HG02943 (cell line): ENCODE measurements at regions not wholly inside any gene's neighbourhood (a gene's known extent, or its start where the extent isn't known, plus 50 kb on each side); places are given as distances from the start of the nearest gene placed in this dataset.
"Not testable (repeated sequence)": the region's sequence is repeated elsewhere in the genome, so short reads cannot be mapped to it uniquely, and the experiment has no call there.

Source experiments
- ATAC-seq: cut with Tn5 transposase; IDR thresholded peaks from one replicate; pipeline ENCODE4 v1.9.1; 2021; ENCODE audit warnings: mild to moderate bottlenecking, low read depth, moderate library complexity; ENCODE audit not compliant: unreplicated experiment

- peak; percentile 93 for ATAC-seq
Observed at GRCh38 chr9:33623658-33624586, 99.9 kb downstream of the ANKRD18B start.

GRCh38 chr9:33628318-33628717, 104.3 kb downstream of the ANKRD18B start:
- not testable (repeated sequence) for ATAC-seq

GRCh38 chr9:33628865-33629410, 104.9 kb downstream of the ANKRD18B start:
- no peak for ATAC-seq

- no peak for ATAC-seq
Observed at GRCh38 chr9:33633636-33634035, 109.6 kb downstream of the ANKRD18B start.

GRCh38 chr9:33637881-33638280, 113.8 kb downstream of the ANKRD18B start:
- no peak for ATAC-seq

- no peak for ATAC-seq
Observed at GRCh38 chr9:33638391-33638915, 114.4 kb downstream of the ANKRD18B start.

GRCh38 chr9:33645706-33646105, 121.7 kb downstream of the ANKRD18B start:
- no peak for ATAC-seq

- no peak for ATAC-seq
Observed at GRCh38 chr9:33649463-33649862, 125.4 kb downstream of the ANKRD18B start.

GRCh38 chr9:33651125-33651524, 127.1 kb downstream of the ANKRD18B start:
- no peak for ATAC-seq

- no peak for ATAC-seq
Observed at GRCh38 chr9:33659921-33660320, 135.4 kb upstream of the PRSS3 start.

- no peak for ATAC-seq
Observed at GRCh38 chr9:33660772-33661171, 134.6 kb upstream of the PRSS3 start.

GRCh38 chr9:33661176-33661575, 134.2 kb upstream of the PRSS3 start:
- ATAC-seq = no peak

- ATAC-seq = no peak
Observed at GRCh38 chr9:33662871-33663270, 132.5 kb upstream of the PRSS3 start.

- not testable (repeated sequence) for ATAC-seq
Observed at GRCh38 chr9:33676194-33676745, 119.1 kb upstream of the PRSS3 start.

- no peak for ATAC-seq
Observed at GRCh38 chr9:33676746-33677505, 118.4 kb upstream of the PRSS3 start.

- no peak for ATAC-seq
Observed at GRCh38 chr9:33677506-33677809, 117.9 kb upstream of the PRSS3 start.

- no peak for ATAC-seq
Observed at GRCh38 chr9:33677961-33678360, 117.4 kb upstream of the PRSS3 start.

GRCh38 chr9:33682551-33682950, 112.8 kb upstream of the PRSS3 start:
- no peak for ATAC-seq

- ATAC-seq = no peak
Observed at GRCh38 chr9:33684831-33685230, 110.5 kb upstream of the PRSS3 start.

GRCh38 chr9:33686942-33687341, 108.4 kb upstream of the PRSS3 start:
- ATAC-seq = no peak

GRCh38 chr9:33687779-33688178, 107.6 kb upstream of the PRSS3 start:
- ATAC-seq = no peak
